K562 (cell line): ENCODE measurements at regions not wholly inside any gene's neighbourhood (a gene's known extent, or its start where the extent isn't known, plus 50 kb on each side); places are given as distances from the start of the nearest gene placed in this dataset.
A peak's percentile ranks its signal among the peaks of the same experiment; 100 is the strongest.

Experiments used
- ATAC-seq: fragments of 200-7000 bp; cut with Tn5 transposase; 3 replicates; pipeline ENCODE4 v1.9.1; 2020; ENCODE audit warnings: moderate library complexity
- BruUV-seq: library from RNA; stranded (reverse); fragments of 400-500 nt; replicated peaks from 2 replicates; lab custom pipeline; 2021; lab: Mats Ljungman, UMichigan
- CTCF ChIA-PET: fragments of 300-600 bp; formaldehyde crosslinking; extraction: SDS; loops from one replicate; lab custom pipeline; 2021; ENCODE audit warnings: low intra/inter-chr PET ratio; lab: Yijun Ruan, JAX
- POLR2A ChIA-PET: fragments of 300-600, 350-650 bp; sonication (Branson Sonifier 250); formaldehyde crosslinking; extraction: SDS; loops from one replicate; lab custom pipeline; 2021; ENCODE audit warnings: antibody characterized with exemption, inconsistent platforms; lab: Yijun Ruan, JAX
- DNase-seq, 4 experiments: peaks; one replicate each; pipeline versions ENCODE4 v3.0.0 to v3.0.0-alpha.2; 2011 to 2018; ENCODE audit warnings: low spot score in 3 of 4, mixed read lengths in 3 of 4; ENCODE audit errors: extremely low read depth in 1 of 4
- FAIRE-seq: peaks from 2 replicates; lab custom pipeline; 2011; peaks lifted over from hg19 to GRCh38; lab: Jason Lieb, UNC
- H2AFZ ChIP-seq: 2 replicates; pipeline ENCODE4 v1.6.0; 2011; ENCODE audit warnings: low read depth, low read length, control low read depth, inconsistent platforms
- H3K27ac ChIP-seq: fragments of 200-600 bp; 3 replicates; pipeline ENCODE4 v1.8.0; 2011; ENCODE audit warnings: low read depth, mild to moderate bottlenecking, control low read depth, inconsistent platforms, low read length, moderate library complexity, mixed read lengths; ENCODE audit errors: extremely low read depth
- H3K27me3 ChIP-seq, 2 experiments: fragments of 300-600 bp in 1 of 2; 2 replicates in 1 of 2; 3 replicates in 1 of 2; pipeline versions ENCODE4 v1.6.0 to v1.8.0; 2011; ENCODE audit warnings: inconsistent platforms in 2 of 2, low read length in 2 of 2, mild to moderate bottlenecking in 1 of 2, mixed read lengths in 1 of 2, moderate library complexity in 1 of 2; ENCODE audit not compliant: control insufficient read depth in 2 of 2, insufficient read depth in 2 of 2
- H3K36me3 ChIP-seq: fragments of 300-600 bp; 3 replicates; pipeline ENCODE4 v1.8.0; 2011; ENCODE audit warnings: mild to moderate bottlenecking, low read length, inconsistent platforms; ENCODE audit not compliant: control insufficient read depth, insufficient read depth
- H3K4me1 ChIP-seq, 2 experiments: fragments of 200-600 bp in 1 of 2; replicated peaks in 1 of 2; 2 replicates in 1 of 2; 3 replicates in 1 of 2; pipeline versions ENCODE4 v1.5.1 to v1.8.0; 2011; ENCODE audit warnings: inconsistent platforms in 2 of 2, low read length in 2 of 2, mild to moderate bottlenecking in 1 of 2, mixed read lengths in 1 of 2, moderate library complexity in 1 of 2; ENCODE audit not compliant: control insufficient read depth in 2 of 2, insufficient read depth in 2 of 2
- H3K4me2 ChIP-seq: 2 replicates; pipeline ENCODE4 v1.6.1; 2011; ENCODE audit warnings: low read length, control low read depth, inconsistent platforms, mixed read lengths; ENCODE audit not compliant: insufficient read depth
- H3K4me3 ChIP-seq: fragments of 200-600 bp; sonication (generic), shearing (Covaris generic); 2 replicates; pipeline ENCODE4 v1.5.1; 2016; ENCODE audit warnings: control low read depth, inconsistent platforms
- H3K79me2 ChIP-seq: fragments of 200-600 bp; 3 replicates; pipeline ENCODE4 v1.8.0; 2011; ENCODE audit warnings: low read length, inconsistent platforms; ENCODE audit not compliant: control insufficient read depth, insufficient read depth
- H3K9ac ChIP-seq, 2 experiments: 2 replicates each; pipeline versions ENCODE4 v1.6.0 to v1.6.1; 2011; ENCODE audit warnings: low read depth in 2 of 2, low read length in 2 of 2, control low read depth in 1 of 2, inconsistent platforms in 1 of 2, mild to moderate bottlenecking in 1 of 2, mixed read lengths in 1 of 2; ENCODE audit not compliant: insufficient read depth in 1 of 2
- H3K9me1 ChIP-seq: one replicate; pipeline ENCODE4 v1.6.0; 2011; ENCODE audit warnings: inconsistent platforms, mild to moderate bottlenecking, low read length, moderate library complexity; ENCODE audit not compliant: control insufficient read depth, insufficient read depth
- H3K9me3 ChIP-seq: replicated peaks from 2 replicates; pipeline ENCODE4 v1.5.1; 2011; ENCODE audit warnings: low read depth, low read length, inconsistent platforms; ENCODE audit not compliant: control insufficient read depth, insufficient read depth
- H4K20me1 ChIP-seq: replicated peaks from 2 replicates; pipeline ENCODE4 v1.6.1; 2011; ENCODE audit warnings: low read length, inconsistent platforms, mixed read lengths; ENCODE audit not compliant: control insufficient read depth, insufficient read depth
- E2F3 ChIP-seq: fragments of 250-450 bp; sonication (Bioruptor Pico); IDR thresholded peaks from 2 replicates; pipeline ENCODE4 v1.4.0; 2020; ENCODE audit warnings: mild to moderate bottlenecking
- FOXJ2 ChIP-seq: fragments of 200-800 bp; sonication (Bioruptor generic); IDR thresholded peaks from 2 replicates; pipeline ENCODE4 v1.6.1; 2016; ENCODE audit warnings: missing genetic modification characterization, missing compliant biosample characterization
- MTA1 ChIP-seq: fragments of 450-650 bp; IDR thresholded peaks from 2 replicates; pipeline ENCODE4 v1.6.1; 2017; ENCODE audit warnings: borderline replicate concordance
- MXD1 ChIP-seq: fragments of 250-450 bp; sonication (Bioruptor Pico); IDR thresholded peaks from 2 replicates; pipeline ENCODE4 v1.8.0; 2021; ENCODE audit warnings: borderline replicate concordance, mild to moderate bottlenecking, moderate library complexity; ENCODE audit not compliant: poor library complexity, severe bottlenecking
- RNF219 ChIP-seq: fragments of 250-450 bp; sonication (Bioruptor Pico); IDR thresholded peaks from 2 replicates; pipeline ENCODE4 v1.5.0; 2022; ENCODE audit warnings: mild to moderate bottlenecking
- SMAD1 ChIP-seq: fragments of 150-350 bp; IDR thresholded peaks from 2 replicates; pipeline ENCODE4 v1.6.1; 2014; ENCODE audit warnings: low read length, low read depth; ENCODE audit not compliant: partially characterized antibody
- SOX6 ChIP-seq: fragments of 450-650 bp; IDR thresholded peaks from 2 replicates; pipeline ENCODE4 v1.6.1; 2014; ENCODE audit warnings: mild to moderate bottlenecking
- SRSF9 ChIP-seq: fragments of 200-400 bp; formaldehyde crosslinking; IDR thresholded peaks from 2 replicates; pipeline ENCODE4 v1.6.1; 2017; ENCODE audit warnings: low read depth, low read length, borderline replicate concordance
- TAF1 ChIP-seq: IDR thresholded peaks from 2 replicates; pipeline ENCODE4 v1.6.1; 2011; ENCODE audit warnings: mild to moderate bottlenecking, low read length, moderate library complexity; ENCODE audit not compliant: insufficient read depth, control insufficient read depth, severe bottlenecking; ENCODE audit errors: extremely low read depth
- TAL1 ChIP-seq: fragments of 450-650 bp; IDR thresholded peaks from 2 replicates; pipeline ENCODE4 v1.6.1; 2016; ENCODE audit warnings: mild to moderate bottlenecking
- USF2 ChIP-seq: sonication (generic); formaldehyde crosslinking; IDR thresholded peaks from 2 replicates; pipeline ENCODE4 v1.5.0; 2020; ENCODE audit warnings: missing genetic modification reagents
- ZNF668 ChIP-seq: fragments of 250-450 bp; sonication (Bioruptor Pico); IDR thresholded peaks from 2 replicates; pipeline ENCODE4 v1.8.0; 2022; ENCODE audit warnings: mild to moderate bottlenecking, inconsistent platforms
- ZSCAN29 ChIP-seq: fragments of 450-650 bp; IDR thresholded peaks from 2 replicates; pipeline ENCODE4 v1.6.1; 2017
- WGBS: fragments of 100-300 bp; shearing (Covaris generic); methylation state at CpG from one replicate; pipeline ENCODE4 v1.1.6; 2016; ENCODE audit warnings: low coverage, mixed read lengths; ENCODE audit not compliant: insufficient coverage; ENCODE audit errors: missing lambda C conversion rate; 5-methylcytosine and 5-hydroxymethylcytosine counted together
- in situ Hi-C: fragments of 300-500 bp; cut with MboI; formaldehyde crosslinking; loops from 4 replicates; pipeline ENCODE4 v1.15.0; 2018; ENCODE audit warnings: inconsistent platforms, mixed read lengths
- intact Hi-C: fragments of 100-400 bp; cut with micrococcal nuclease; formaldehyde crosslinking; loops from 2 replicates; pipeline ENCODE4 v1.14.2; 2022

- TF ChIP-seq TAF1 (peak; percentile 20), MXD1 (no peak), E2F3 (CRISPR knock-in tag) (no peak), SOX6 (no peak), USF2 (CRISPR knock-in tag) (no peak)
Observed at GRCh38 chr4:92183825-92184224, 119.9 kb upstream of the GRID2 start (continued).

- Histone ChIP-seq H3K27ac (peak overlapping the region; percentile 14), H3K4me1 (no peaks in the 10 kb centered on the region), H3K79me2 (peaks cover 44% of the 10 kb centered on the region), H3K4me2 (peak overlapping the region; percentile 10; the same call in 1 of the 2 replicates), H4K20me1 (no peaks in the 10 kb centered on the region), H3K9me1 (no peaks in the 10 kb centered on the region), H2AFZ (no peak overlapping the region), H3K36me3 (no peaks in the 10 kb centered on the region), H3K27me3 (no peaks in the 10 kb centered on the region), H3K4me3 (no peak overlapping the region; the same call in 1 of the 2 replicates), H3K9me3 (no peaks in the 10 kb centered on the region), H3K9ac (peak overlapping the region in 1 of 2 experiments; percentile 12; a peak in 1 of 4 replicates)
- FAIRE-seq (no peak), ATAC-seq (peak; percentile 45), DNase-seq (peak in 1 of 4 experiments; percentile 27)
- ChIA-PET CTCF (no interaction called here), POLR2A (no interaction called here)
- intact Hi-C loops: no loop called here
- in situ Hi-C loops: no loop called here
- TF ChIP-seq ZSCAN29 (no peak), TAL1 (no peak), SMAD1 (no peak), SRSF9 (no peak), RNF219 (CRISPR knock-in tag) (no peak), ZNF668 (CRISPR knock-in tag) (no peak), FOXJ2 (tag) (0 out of 2 replicates have a peak, but pooled peaks have one; percentile 27), MTA1 (no peak)
- no TSS peak for BruUV-seq
- WGBS: 0% methylated on average over 2 of the region's 2 CpGs
Observed at GRCh38 chr4:92184566-92184965, 119.2 kb upstream of the GRID2 start.
